Keratinocyte (primary cell): ENCODE measurements at regions not wholly inside any gene's neighbourhood (a gene's known extent, or its start where the extent isn't known, plus 50 kb on each side); places are given as distances from the start of the nearest gene placed in this dataset.

Experiments used
- EZH2 ChIP-seq: IDR thresholded peaks from one replicate; pipeline ENCODE4 v1.6.1; 2012; ENCODE audit warnings: inconsistent platforms, mild to moderate bottlenecking, low read length, moderate library complexity
- TF ChIP-seq, protein P1 (sequence below), 3 experiments: IDR thresholded peaks in 1 of 3; conservative IDR thresholded peaks in 1 of 3; optimal IDR thresholded peaks in 1 of 3; 2 replicates in 2 of 3; 3 replicates in 1 of 3; pipeline versions ENCODE3 to v1.5.1; 2011; ENCODE audit warnings: low read length in 3 of 3, mild to moderate bottlenecking in 3 of 3, moderate library complexity in 2 of 3, control low read depth in 1 of 3, inconsistent platforms in 1 of 3; ENCODE audit not compliant: insufficient read depth in 2 of 3; ENCODE audit errors: extremely low read depth in 1 of 3

DNA sequence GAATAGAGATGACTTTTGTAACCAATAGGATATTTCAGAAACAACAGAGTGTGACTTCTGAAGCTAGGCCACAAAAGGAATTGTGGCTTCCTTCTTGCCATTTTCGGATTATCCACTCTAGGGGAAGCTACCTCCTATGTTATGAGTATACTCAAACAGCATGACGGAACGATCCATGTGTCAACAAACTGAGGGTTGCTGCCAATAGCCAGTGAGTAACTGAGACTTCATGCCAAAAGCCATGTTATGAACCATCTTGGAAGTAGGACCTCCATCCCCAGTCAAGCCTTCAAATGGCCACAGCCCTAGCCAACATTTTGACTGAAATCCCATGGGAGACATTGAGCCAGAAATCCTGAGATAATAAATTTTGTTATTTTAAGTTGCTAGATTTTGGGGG, 69.0 kb upstream of the IL6 start:
- TF ChIP-seq, protein P1, sequence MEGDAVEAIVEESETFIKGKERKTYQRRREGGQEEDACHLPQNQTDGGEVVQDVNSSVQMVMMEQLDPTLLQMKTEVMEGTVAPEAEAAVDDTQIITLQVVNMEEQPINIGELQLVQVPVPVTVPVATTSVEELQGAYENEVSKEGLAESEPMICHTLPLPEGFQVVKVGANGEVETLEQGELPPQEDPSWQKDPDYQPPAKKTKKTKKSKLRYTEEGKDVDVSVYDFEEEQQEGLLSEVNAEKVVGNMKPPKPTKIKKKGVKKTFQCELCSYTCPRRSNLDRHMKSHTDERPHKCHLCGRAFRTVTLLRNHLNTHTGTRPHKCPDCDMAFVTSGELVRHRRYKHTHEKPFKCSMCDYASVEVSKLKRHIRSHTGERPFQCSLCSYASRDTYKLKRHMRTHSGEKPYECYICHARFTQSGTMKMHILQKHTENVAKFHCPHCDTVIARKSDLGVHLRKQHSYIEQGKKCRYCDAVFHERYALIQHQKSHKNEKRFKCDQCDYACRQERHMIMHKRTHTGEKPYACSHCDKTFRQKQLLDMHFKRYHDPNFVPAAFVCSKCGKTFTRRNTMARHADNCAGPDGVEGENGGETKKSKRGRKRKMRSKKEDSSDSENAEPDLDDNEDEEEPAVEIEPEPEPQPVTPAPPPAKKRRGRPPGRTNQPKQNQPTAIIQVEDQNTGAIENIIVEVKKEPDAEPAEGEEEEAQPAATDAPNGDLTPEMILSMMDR (optimal IDR thresholded peaks at IDR 0.05 in 1 of 3, IDR thresholded peaks at IDR 0.05 in 1 of 3, conservative IDR thresholded peaks at IDR 0.05 in 1 of 3; ENCODE audit: extremely low read depth in 1 of 3, insufficient read depth in 2 of 3, low read length in 3 of 3): no peak
- no peak for TF ChIP-seq EZH2
